Omental fat pad (tissue), 3 donors: ENCODE measurements at regions not wholly inside any gene's neighbourhood (a gene's known extent, or its start where the extent isn't known, plus 50 kb on each side); places are given as distances from the start of the nearest gene placed in this dataset.

Experiments
- ATAC-seq: fragments of 150-250 bp; one replicate; pipeline ENCODE4 v1.9.1; 2016; ENCODE audit warnings: mild to moderate bottlenecking, moderate library complexity; ENCODE audit not compliant: low FRiP score
- DNase-seq: peaks from one replicate; pipeline ENCODE4 v3.0.0-alpha.2; 2019; ENCODE audit warnings: low spot score
- TF ChIP-seq, protein P1 (sequence below), 3 donors: fragments of 450-650 bp; IDR thresholded peaks; one replicate each; pipeline ENCODE4 v1.5.1; 2016 to 2017; ENCODE audit warnings: antibody characterized with exemption in 3 of 3, mild to moderate bottlenecking in 3 of 3, moderate library complexity in 2 of 3

DNA sequence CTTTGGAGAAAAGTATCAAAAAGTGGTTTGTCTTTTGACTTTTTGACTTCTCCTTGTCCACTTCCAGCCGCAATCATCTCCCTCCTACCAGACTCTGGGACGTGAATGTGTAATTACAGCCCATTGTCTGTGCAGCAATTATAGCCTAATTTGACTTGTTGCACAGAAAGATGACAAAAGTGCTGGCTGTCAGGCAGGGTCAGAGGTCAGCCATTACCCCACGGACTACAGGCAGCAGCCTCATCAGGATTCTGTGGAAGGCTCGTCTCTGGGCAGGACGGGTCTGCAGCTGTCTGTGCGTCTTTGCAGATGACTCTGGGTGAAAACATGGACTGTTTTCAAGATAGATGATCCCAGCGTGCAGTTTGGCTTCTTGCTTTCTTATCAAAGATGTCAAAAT is 102.2 kb upstream of the EDNRB start:
- ATAC-seq (no peak), DNase-seq (no peak)
- TF ChIP-seq, protein P1, sequence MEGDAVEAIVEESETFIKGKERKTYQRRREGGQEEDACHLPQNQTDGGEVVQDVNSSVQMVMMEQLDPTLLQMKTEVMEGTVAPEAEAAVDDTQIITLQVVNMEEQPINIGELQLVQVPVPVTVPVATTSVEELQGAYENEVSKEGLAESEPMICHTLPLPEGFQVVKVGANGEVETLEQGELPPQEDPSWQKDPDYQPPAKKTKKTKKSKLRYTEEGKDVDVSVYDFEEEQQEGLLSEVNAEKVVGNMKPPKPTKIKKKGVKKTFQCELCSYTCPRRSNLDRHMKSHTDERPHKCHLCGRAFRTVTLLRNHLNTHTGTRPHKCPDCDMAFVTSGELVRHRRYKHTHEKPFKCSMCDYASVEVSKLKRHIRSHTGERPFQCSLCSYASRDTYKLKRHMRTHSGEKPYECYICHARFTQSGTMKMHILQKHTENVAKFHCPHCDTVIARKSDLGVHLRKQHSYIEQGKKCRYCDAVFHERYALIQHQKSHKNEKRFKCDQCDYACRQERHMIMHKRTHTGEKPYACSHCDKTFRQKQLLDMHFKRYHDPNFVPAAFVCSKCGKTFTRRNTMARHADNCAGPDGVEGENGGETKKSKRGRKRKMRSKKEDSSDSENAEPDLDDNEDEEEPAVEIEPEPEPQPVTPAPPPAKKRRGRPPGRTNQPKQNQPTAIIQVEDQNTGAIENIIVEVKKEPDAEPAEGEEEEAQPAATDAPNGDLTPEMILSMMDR (IDR thresholded peaks at IDR 0.05): no peak

DNA sequence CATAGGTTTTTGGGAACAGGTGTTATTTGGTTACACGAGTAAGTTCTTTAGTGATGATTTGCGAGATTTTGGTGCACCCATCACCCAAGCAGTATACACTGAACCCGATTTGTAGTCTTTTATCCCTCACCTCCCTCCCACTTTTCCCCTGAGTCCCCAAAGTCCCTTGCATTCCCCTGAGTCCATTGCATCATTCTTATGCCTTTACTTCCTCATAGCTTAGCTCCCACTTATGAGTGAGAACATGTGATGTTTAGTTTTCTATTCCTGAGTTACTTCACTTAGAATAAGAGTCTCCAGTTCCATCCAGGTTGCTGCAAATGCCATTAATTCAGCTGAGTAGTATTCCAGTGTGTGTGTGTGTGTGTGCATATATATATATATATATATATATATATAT is 97.2 kb upstream of the EDNRB start:
- no peak for ATAC-seq

DNA sequence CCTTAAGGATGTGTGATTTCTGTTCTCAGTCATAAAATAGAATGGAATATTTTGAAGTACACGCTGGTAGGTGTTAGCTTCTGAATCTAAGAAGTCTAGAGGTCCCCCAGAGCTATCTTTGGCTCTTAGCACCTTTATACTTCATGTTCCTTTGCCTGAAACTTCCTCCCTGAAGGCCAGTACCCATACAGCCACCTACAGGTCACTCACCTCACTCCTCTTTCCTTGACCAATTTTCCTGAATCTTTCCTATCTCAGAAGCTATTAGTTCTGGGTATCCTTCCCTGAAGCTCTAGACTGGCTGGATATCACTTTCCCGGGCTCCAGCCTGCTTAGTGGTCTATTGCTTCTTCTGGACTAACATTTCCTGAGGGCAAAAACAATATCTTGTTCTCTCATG is 93.4 kb upstream of the EDNRB start:
- DNase-seq (no peak), ATAC-seq (no peak)
- TF ChIP-seq, protein P1 (IDR thresholded peaks at IDR 0.05): no peak

More for the DNA sequence above, 97.2 kb upstream of the EDNRB start:
- no peak for DNase-seq
- TF ChIP-seq, protein P1 (IDR thresholded peaks at IDR 0.05): no peak

DNA sequence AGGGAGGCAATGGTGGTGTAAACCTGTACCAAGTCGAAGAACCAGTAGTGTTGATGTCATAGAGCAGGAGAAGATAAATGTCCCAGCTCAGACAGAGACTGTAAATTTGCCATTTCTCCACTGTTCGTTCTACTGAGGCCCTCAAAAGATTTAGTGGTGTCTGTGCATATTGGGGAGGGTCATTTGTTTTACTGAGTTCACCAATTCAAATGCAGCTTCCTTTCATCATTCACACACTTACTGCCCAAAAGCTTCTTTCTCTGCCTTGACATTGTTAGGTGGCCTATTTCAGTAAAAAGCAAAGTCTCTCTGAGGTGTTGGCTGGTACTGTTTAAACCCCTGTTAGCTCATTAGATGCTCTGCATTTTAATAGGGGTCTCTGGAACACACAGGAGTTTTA is 86.2 kb upstream of the EDNRB start:
- TF ChIP-seq, protein P1 (IDR thresholded peaks at IDR 0.05): no peak
- no peak for DNase-seq
- no peak for ATAC-seq

DNA sequence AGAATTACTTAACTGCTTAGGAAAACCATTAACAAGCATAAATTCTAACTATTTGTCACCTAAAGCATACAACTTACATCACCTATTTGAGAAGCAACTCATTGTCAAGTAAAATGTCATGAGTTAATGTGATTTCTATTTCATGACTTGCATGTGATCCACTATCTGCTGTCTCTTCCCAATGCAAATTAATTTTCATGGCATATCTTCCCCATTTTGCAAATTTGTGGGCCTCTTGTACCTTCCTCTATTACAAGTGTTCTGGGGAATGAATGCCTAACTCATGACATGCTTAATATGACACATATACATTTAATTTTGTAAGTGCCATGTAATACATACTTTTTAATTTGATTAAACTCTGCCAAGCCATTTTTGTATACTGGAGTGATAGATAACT is 81.1 kb upstream of the EDNRB start:
- ATAC-seq (no peak), DNase-seq (no peak)
- TF ChIP-seq, protein P1 (IDR thresholded peaks at IDR 0.05): no peak

DNA sequence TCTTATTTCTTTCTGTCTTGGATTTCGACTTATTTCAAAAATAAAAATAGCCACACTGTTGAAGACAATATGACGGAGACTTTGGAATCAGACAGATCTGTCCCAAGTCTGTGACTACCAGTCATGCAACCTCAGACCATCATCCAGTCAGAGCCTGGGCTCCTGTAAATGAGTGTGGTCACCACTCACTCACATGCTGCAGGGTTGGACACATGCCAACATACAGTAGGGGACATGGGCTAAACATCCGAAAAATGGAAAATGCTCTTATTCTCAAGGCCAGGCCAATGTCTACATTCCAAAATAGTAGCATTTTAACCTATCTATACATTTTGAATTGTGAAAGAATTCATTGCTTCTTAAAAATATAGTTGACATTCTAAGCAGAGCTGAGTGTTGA is 75.5 kb upstream of the EDNRB start:
- no peak for DNase-seq

DNA sequence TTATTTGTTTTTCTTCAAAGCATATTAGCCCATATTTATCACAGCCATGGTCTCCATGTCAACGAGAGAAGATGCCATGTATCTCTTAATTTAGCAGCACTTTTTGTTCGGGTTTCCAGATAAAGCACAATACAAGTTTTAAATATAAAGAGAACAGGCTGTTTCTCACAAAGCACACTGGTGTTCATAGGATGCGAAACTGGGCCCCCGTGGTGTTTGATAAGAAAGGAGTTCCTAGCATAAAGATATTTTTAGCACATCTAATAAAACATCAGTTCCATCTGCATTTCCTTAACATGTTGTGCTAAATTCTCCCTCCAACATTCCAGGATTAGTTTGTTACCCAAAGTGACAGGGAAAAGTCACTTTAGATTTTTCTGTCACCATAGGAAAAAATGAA is 72.4 kb upstream of the EDNRB start:
- TF ChIP-seq, protein P1 (IDR thresholded peaks at IDR 0.05): no peak
- ATAC-seq: no peak
- no peak for DNase-seq

More for the DNA sequence above, 75.5 kb upstream of the EDNRB start:
- TF ChIP-seq, protein P1 (IDR thresholded peaks at IDR 0.05): no peak
- no peak for ATAC-seq
